HEK293T (cell line): ENCODE measurements at regions not wholly inside any gene's neighbourhood (a gene's known extent, or its start where the extent isn't known, plus 50 kb on each side); places are given as distances from the start of the nearest gene placed in this dataset.

ENCODE experiments used
- BHLHE40 ChIP-seq: fragments of 450-650 bp; IDR thresholded peaks from 2 replicates; pipeline ENCODE4 v1.6.1; 2016; ENCODE audit warnings: mild to moderate bottlenecking, moderate library complexity, borderline replicate concordance
- ELF4 ChIP-seq: fragments of 450-650 bp; IDR thresholded peaks from 2 replicates; pipeline ENCODE4 v1.6.1; 2017; ENCODE audit warnings: antibody characterized with exemption
- FOXA1 ChIP-seq: fragments of 450-650 bp; IDR thresholded peaks from 2 replicates; pipeline ENCODE4 v1.6.1; 2016; ENCODE audit warnings: mild to moderate bottlenecking
- FOXM1 ChIP-seq: fragments of 450-650 bp; IDR thresholded peaks from 2 replicates; pipeline ENCODE4 v1.6.1; 2017; ENCODE audit warnings: mild to moderate bottlenecking, borderline replicate concordance
- L3MBTL2 ChIP-seq: fragments of 450-650 bp; conservative IDR thresholded peaks from 2 replicates; pipeline ENCODE4 v1.6.1; 2016; ENCODE audit warnings: mild to moderate bottlenecking
- LEF1 ChIP-seq: fragments of 450-650 bp; IDR thresholded peaks from 2 replicates; pipeline ENCODE4 v1.6.1; 2017; ENCODE audit warnings: mild to moderate bottlenecking, borderline replicate concordance
- NFRKB ChIP-seq: fragments of 450-650 bp; IDR thresholded peaks from 2 replicates; pipeline ENCODE4 v1.6.1; 2016; ENCODE audit warnings: mild to moderate bottlenecking, moderate library complexity
- PKNOX1 ChIP-seq: fragments of 450-650 bp; IDR thresholded peaks from 2 replicates; pipeline ENCODE4 v1.6.1; 2016
- TARDBP ChIP-seq: fragments of 450-650 bp; IDR thresholded peaks from 2 replicates; pipeline ENCODE4 v1.6.1; 2016

- TF ChIP-seq L3MBTL2 (no peak), TARDBP (no peak), BHLHE40 (no peak), LEF1 (no peak), FOXA1 (no peak), ELF4 (no peak), NFRKB (no peak), PKNOX1 (no peak), FOXM1 (no peak)
Measured at GRCh38 chr19:32240316-32240715, 105.1 kb upstream of the ZNF507 start.
